HG03045 (cell line): ENCODE measurements at regions not wholly inside any gene's neighbourhood (a gene's known extent, or its start where the extent isn't known, plus 50 kb on each side); places are given as distances from the start of the nearest gene placed in this dataset.
"Not testable (repeated sequence)": the region's sequence is repeated elsewhere in the genome, so short reads cannot be mapped to it uniquely, and the experiment has no call there.

Experiments
- ATAC-seq: cut with Tn5 transposase; IDR thresholded peaks from one replicate; pipeline ENCODE4 v1.9.1; 2021; ENCODE audit warnings: mild to moderate bottlenecking, moderate library complexity; ENCODE audit not compliant: unreplicated experiment

DNA sequence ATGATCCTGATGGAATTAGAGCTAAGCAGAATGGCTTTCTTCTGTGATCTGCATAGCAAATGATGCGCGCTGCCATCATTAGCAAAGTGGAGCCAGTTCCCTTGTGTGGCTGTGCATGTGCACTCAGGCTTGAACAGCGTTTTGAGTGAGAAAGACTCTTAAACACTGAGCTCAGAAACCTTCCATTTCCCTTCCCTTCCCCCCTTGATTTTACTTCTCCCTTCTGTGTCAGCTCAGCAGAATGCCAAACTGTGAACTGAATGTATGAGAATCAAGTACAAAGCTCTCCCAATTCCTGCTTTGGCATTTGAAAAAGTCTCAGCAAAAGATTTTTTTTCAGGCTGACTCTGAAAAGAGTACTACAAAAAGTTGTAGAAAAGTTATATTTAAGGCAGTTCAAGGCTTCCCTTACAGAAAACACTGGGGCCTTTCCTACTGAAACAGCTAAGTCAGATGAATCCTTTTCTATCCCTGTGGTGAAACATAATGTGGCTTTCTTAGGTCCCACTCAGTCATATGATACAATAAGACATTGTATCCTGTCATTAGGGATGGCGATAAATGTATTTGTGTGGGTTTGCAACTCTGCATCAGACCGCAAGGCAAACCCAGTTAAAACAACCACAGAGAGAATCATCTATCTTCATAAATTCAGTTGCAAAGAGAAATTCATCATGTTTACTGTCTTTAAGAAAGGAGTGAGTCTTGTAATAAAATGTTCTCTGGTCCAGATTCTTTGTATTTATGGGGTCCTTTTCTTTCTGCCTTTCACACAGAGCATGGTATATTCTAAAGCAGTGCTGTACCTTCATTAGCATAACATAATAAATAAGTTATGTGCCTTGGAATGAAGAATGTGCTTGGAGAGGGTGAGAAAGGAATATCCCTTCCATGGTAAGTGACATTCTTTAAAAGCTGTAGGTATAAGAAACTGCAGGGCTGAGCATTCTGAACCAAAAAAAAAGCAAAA, 222.6 kb downstream of the CAAP1 start:
- ATAC-seq = no peak

DNA sequence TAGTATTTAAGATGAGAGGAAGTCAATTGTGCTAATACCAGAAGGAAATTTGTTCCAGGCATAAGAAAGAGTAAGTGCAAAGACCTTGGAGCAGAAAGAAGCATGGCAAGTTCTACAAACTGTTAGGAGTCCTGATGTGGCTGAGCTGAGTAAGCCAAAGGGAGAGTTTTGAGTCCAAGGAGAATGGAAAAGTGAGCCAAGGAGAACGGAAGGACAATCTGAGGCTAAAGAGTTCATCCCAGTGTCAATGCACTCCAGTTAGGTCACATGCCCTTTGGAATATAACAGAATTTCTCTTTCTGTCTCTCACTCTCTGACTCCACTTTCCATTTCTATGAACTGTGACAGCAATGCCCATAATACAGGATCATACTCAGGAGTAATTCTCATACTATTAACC, 224.7 kb downstream of the CAAP1 start:
- ATAC-seq = no peak

DNA sequence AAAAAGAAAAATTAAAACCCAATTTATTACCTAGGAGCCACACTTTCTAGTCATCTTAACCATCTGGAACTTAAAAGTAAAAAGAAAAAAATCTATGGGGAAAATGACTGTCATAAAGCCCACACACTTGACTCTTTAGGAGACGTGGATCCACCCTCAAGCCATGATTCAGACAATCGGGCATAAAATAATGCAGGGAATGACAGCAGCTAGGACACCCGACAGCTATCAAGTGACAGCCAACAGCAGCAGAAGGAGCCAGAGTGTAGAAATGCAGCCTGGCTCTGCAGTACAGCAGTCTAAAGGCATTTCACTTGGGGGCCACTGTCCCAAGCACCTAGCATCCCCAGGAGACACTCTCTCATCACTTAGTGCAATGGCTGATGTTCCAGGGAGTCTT, 226.9 kb downstream of the CAAP1 start:
- no peak for ATAC-seq

DNA sequence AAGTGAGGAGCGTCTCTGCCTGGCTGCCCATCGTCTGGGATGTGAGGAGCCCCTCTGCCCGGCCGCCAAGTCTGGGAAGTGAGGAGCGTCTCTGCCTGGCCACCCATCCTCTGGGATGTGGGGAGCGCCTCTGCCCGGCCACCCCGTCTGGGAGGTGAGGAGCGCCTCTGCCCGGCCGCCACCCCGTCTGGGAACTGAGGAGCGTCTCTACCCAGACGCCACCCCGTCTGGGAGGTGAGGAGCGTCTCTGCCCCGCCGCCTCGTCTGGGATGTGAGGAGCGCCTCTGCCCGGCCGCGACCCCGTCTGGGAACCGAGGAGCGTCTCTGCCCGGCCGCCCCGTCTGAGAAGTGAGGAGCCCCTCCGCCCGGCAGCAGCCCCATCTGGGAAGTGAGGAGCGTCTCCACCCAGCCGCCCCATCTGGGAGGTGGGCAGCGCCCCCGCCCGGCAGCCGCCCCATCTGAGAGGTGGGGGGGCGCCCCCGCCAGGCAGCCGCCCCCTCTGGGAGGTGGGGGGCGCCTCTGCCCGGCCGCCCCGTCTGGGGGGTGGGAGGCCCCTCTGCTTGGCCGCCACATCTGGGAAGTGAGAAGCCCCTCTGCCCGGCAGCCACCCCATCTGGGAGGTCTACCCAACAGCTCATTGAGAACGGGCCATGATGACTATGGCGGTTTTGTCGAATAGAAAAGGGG, 228.4 kb downstream of the CAAP1 start:
- ATAC-seq = not testable (repeated sequence)

DNA sequence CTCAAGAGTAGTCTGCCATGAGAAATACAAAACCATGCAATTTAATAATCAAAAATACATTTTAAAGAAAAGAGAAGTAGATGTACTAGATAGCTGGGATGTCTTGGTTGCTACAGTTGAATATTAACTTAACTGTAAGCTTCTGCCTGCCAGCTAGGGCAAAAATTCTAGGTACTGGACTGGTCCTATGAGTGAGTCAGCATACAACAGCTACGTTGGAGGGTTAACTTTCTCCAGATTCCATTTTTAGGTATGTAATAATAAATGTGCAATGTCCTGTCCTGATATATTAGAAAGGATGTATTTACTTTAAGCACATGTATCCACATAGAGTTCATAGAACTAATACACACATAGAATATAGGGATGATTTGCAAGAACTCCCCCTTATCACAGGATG, 230.1 kb downstream of the CAAP1 start:
- no peak for ATAC-seq

DNA sequence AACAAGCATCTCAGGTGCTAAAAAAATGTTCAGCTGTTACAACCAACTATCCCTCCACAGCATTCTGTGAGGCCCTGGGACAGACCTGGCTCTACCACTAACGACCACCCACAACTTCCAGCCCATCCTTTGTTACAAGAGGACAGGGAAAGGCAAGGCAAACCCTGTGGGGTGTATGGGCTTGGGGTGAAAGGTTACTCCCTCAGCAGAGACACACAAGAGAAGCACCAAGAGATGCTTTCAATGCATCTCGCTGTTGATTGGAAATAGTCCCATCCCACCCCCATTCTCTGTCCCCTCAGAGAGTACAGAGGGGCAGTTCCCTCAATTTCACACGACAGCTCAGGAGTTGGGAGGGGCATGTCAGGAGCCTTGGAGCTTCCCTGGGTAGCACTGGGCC, 234.1 kb downstream of the CAAP1 start:
- no peak for ATAC-seq

DNA sequence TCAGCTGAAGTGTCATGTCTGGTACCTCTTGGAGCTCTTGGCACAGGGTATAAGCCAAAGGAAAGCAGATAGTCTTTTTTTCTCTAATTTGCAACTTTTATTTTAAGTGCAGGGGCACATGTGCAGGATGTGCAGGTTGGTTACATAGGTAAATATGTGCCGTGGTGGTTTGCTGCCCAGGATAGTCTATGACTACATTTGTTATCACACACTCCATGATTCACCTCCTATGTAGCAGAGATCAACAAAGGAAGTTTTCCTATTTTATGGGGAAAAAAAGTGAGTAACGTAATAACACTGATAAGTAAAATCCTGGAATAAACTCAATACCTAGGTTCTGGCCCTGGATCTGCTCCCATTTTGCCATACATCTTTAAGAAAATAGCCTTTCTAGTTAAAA, 234.6 kb downstream of the CAAP1 start:
- ATAC-seq = no peak

DNA sequence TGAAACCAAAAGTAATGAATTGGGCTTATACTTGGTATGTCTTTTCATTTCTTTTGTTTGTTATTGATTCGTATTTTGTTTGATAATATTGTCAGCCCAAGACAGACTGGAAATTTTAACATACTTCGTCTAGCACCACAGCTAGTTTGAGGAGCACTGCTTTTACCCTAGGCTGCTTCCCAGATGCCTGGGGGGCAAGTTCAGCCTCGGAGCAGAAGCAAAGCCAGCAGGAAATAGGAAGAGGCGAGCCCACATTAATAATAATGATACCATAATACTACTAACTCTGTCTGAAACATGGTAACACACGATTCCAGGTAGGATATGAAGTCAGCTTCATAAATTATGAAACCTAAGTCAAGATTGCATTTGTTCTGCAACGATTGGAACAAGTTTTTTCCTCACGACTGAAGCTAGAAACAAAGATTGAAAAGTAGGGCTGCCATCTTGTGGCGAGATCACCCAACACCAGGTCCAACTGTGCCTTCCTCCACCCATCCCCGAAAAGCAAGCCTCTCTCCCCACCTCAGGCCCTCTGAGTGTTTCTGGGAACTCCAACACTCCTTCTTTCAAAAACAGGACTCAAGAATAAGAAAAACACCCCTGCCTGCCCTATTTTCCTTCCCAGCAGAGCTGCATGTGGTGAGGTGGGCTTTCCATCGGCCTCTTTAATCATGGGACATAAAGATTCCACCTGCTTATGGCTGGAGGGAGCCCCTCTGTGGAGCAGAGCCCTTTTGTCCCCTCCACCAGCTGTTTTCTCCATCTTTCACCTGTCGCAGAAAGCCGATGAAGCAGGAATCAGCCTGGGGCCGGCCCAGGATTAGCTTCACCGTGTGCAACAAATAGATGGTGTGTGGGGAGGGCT, 236.4 kb downstream of the CAAP1 start:
- ATAC-seq = no peak

DNA sequence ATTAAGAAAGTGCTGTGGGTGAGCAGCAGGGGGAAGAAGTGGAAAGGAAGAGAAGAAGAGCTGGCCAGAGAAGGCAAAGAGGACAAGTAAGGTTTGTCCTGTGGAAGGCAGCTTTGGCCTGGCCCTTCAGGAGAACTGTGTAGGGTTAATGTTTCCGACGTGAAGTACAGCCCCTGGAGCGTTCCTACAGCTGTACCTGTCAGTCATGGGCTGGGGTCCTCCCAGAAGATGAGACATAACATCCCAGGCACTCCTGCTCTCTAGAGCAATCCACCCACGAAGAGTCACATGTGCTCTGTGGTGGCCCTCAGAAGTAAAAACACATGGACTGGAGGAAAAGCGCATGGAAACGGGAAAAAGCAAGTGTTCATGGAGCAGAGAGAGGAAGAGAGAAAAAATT, 237.4 kb downstream of the CAAP1 start:
- no peak for ATAC-seq

DNA sequence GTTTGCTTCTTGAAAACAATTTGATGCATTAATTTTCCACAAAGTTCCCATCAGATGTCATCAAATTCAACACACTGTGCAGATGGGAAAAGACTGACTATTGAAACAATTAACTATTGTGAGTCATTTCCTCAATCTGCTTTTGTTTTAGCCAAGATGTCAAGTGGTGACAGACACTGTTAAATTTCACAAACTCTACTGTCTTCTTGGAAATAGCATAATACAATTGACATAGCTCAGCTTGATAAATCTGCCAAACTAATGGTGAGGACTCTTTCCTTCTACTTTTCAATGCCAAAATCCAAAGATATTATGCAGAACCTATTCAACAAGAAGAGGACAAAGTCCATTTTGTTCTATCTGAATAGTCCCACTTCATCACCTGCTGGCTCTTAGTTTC, 242.3 kb downstream of the CAAP1 start:
- ATAC-seq = no peak

DNA sequence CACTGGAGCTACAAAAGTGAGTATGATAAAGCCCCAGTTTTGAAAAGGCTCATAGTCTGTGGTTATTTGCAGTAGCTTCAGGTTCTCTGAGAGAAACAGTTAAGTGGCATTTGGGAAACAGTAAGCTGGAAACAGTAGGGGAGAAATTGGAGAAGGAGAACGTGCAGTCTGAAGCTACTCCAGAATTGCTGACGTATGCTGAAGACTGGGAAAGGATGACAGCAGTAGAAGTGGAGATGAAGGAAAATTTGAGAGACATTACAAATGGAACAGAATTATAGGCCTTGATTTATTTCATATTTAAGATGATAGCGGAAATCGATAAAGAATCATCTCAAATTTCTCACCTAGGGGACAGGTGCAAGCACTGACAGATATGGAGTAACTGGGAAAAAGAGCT, 248.8 kb downstream of the CAAP1 start:
- ATAC-seq = no peak

DNA sequence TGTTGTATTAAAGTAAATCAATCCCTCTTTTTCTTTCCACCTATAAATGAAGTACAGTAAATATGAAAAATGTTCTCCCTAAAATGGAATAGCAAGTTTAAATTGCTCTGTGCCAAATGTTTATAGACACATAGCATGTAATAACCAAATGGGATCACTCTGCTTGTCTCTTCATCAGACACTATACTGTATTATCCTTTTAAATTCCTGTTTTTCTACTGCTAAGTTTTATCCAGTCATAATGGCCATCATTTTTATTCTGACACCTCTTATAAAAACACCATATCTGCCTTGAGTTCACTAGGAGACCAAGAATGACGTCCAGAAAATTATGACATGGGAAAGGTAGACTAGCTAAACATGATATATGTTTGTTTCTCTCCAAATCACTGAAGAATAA, 252.8 kb downstream of the CAAP1 start:
- ATAC-seq = no peak

DNA sequence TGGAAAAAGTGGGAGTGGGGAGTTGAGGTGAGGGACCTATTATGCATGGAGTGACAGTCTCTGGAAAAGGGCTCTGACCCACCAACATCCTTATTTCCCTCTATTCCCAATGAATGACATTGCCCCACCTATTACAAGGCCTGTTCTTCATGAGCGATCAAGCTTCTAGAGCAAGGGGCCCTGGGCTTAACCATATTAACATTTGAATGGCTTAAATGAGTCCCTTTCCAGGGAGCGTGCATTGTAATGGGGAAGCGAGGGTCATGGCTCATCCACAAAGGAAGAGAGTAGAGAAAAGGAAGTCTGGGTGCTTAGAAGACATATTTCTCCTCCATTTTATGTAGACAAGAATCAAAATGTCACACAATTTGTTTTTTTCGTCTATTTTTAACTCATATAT, 255.5 kb downstream of the CAAP1 start:
- no peak for ATAC-seq

DNA sequence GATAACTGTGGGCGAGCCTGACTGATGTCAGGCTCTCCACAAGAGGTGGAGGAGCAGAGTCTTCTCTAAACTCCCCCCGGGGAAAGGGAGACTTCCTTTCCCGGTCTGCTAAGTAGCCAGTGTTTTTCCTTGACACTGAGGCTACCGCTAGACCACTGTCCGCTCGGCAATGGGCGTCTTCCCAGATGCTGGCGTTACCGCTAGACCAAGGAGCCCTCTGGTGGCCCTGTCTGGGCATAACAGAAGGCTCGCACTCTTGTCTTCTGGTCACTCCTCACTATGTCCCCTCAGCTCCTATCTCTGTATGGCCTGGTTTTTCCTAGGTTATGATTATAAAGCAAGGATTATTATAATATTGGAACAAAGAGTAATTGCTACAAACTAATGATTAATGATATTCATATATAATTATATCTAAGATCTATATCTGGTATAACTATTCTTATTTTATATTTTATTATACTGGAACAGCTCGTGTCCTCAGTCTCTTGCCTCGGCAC, 278.7 kb downstream of the CAAP1 start:
- ATAC-seq = not testable (repeated sequence)

DNA sequence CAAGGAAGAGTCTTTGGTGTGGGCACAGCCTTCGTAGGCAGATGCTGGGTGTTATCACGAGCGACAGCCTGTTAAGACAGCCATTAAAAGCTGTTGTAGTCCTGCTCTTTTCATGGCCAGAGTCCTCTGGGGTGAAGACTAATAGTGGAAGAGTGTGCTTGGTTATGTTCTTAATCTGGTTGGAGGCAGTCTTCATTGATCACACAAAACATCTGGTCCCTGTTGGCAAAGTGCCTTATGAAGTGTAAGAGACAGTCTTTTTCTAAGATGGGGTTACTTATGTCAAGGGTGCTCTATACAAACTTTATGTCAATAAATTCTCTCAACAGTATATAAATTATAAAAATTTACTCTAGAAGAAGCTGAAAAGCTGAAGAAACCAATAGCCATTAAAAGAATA, 280.4 kb downstream of the CAAP1 start:
- no peak for ATAC-seq

DNA sequence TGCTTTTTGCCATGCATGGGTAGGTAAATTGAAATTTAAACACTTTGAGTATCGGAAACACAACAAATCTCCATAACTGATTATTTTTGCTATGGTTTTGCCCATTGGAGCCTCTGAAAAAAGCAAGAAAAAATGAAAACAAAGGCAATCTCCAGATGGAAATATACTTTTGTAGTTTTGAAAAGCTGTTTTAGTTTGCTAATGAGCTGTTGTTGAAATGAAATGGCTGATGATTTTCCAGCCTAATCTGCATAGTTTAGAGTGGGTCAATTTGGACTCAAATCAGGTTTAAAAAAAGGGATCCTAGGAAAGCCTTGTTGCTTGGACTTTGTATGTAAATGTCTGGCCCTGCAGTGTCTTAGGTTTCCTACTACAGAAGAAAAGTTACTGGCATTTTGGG, 285.8 kb downstream of the CAAP1 start:
- no peak for ATAC-seq

DNA sequence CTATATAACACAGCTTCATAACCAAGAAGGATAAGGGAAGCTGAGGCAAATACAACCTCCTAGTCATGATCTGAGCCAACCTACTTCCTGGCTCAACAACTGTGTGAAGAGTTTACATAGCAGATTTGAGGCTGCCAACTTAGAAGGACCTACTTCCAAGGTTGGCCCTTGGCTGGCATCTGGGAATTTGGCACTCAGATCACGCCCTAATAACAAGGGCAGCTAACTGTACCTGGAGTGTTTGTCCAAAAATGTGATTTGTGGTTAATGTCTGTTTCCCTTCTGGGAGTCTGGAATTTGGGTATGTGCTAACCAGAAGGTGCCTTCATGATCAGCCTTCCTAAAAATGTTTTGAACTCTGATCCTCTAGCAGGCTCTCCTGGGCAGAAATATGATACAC, 287.2 kb downstream of the CAAP1 start:
- ATAC-seq = no peak

DNA sequence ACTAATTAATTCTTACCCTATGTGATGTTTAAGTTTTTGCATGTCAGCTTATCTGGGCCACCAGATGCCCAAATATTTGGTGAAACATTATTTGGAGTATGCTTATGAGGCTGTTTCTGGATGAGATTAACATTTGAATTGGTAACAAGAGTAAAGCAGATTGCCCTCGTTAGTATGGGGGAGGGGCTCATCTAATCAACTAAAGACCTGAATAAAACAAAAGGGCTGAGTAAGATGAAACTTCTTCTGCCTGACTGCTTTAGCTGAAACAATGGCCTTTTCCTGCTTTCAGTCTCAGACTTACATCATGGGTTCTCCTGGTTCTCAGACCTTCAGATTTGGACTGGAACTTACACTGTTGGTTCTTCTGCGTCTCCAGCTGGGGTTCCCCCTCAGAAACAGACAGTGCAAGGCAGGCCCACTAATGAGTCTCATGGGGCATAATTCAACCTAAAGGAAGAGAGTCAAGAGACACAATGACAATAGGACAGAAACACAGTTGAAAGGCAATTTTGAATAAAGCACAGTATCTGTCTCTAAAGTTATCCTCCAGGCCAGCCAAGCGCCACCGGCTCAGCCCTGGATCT, 288.4 kb downstream of the CAAP1 start:
- ATAC-seq = no peak

DNA sequence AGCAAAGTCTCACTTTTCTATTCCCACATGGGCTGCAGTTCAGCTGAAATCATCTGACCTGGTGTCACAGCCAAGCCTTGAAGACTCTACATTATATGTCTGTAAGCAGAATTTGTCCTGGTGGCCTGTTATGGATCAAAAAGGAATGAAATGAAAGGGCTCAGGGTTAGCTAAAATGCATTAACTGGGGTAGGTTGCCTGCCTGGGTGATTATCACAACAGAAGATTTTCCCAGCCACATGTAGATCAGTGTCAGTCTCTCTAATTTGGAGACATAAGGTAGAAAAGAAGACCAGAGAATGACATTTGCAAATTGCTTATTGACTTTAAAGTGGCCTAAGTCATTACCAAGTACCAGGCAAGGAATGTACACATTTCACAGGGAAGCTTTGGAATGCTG, 289.0 kb downstream of the CAAP1 start:
- ATAC-seq = no peak

DNA sequence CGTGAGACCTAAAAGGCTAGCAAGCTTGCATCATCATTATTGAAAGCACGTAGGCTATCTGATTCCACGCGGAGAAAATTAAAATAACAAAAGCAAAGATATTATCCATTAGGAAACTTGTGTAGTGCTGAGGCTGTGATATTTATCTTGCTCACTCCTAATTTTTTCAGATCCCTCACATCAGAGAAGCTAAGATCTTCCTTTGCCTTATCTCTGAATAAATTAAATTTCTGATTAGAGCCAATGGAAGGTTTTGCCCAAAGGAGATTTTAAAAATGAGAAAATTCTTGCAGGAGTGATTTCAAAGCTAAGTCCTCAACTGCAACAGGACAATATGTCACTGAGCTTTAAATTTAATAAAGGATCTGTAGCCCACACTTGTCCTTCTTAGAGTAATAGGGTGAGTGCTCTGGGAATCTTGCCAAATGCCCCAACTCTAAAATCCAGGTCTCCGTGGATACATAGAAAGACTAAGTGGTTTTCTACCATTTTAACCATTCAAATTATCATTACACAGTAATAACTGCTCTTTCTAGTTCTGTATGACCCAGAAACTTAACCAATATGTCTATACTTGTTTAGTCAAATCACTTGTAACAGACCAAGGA, 295.0 kb downstream of the CAAP1 start:
- no peak for ATAC-seq
